ENCODE measurements at regions not wholly inside any gene's neighbourhood (a gene's known extent, or its start where the extent isn't known, plus 50 kb on each side); places are given as distances from the start of the nearest gene placed in this dataset.

DNA sequence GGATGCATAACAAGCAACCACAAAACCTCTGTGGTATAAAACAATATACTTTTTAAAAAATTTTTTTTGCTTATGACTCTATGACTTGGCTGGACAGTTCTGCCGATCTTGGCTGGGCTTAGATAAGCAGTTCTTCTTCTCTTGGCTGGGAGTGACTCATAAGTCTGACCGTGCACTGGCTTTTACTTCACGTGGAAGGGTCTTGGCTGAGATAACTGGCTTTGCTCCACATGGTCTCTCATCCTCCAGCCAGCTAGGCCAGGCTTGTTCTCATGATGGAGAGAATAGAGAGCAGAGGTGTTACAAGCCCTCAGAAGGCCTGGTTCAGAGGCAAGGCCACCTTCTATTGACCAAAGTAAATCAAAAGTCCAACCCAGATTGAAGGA is 178.9 kb upstream of the SERPINE2 start:
- Mint-ChIP-seq H3K4me3 (no peak overlapping the region), H3K4me1 (peaks cover 28% of the 10 kb centered on the region), H3K9me3 (no peaks in the 10 kb centered on the region), H3K36me3 (ENCODE audit: low read depth) (no peaks in the 10 kb centered on the region), H3K27ac (no peak overlapping the region), H3K27me3 (ENCODE audit: insufficient read depth, low read depth, poor library complexity) (peaks cover 3% of the 10 kb centered on the region)
- H3K27me3 ChIP-seq (ENCODE audit: insufficient read depth), result no peaks in the 10 kb centered on the region
- H3K4me3 ChIP-seq, result no peak overlapping the region
- TF ChIP-seq ZNF331 (CRISPR knock-in tag; IDR thresholded peaks at IDR 0.05; ENCODE audit: low read depth), result no peak
- no peak for TF ChIP-seq CREB1 (CRISPR knock-in tag; IDR thresholded peaks at IDR 0.05; ENCODE audit: low read depth)
- TF ChIP-seq, protein P1, sequence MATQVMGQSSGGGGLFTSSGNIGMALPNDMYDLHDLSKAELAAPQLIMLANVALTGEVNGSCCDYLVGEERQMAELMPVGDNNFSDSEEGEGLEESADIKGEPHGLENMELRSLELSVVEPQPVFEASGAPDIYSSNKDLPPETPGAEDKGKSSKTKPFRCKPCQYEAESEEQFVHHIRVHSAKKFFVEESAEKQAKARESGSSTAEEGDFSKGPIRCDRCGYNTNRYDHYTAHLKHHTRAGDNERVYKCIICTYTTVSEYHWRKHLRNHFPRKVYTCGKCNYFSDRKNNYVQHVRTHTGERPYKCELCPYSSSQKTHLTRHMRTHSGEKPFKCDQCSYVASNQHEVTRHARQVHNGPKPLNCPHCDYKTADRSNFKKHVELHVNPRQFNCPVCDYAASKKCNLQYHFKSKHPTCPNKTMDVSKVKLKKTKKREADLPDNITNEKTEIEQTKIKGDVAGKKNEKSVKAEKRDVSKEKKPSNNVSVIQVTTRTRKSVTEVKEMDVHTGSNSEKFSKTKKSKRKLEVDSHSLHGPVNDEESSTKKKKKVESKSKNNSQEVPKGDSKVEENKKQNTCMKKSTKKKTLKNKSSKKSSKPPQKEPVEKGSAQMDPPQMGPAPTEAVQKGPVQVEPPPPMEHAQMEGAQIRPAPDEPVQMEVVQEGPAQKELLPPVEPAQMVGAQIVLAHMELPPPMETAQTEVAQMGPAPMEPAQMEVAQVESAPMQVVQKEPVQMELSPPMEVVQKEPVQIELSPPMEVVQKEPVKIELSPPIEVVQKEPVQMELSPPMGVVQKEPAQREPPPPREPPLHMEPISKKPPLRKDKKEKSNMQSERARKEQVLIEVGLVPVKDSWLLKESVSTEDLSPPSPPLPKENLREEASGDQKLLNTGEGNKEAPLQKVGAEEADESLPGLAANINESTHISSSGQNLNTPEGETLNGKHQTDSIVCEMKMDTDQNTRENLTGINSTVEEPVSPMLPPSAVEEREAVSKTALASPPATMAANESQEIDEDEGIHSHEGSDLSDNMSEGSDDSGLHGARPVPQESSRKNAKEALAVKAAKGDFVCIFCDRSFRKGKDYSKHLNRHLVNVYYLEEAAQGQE (IDR thresholded peaks at IDR 0.05; ENCODE audit: unreplicated experiment), result no peak
- no peak for TF ChIP-seq EZH2phosphoT487 (IDR thresholded peaks at IDR 0.05; ENCODE audit: unreplicated experiment)
- TF ChIP-seq JUNB (IDR thresholded peaks at IDR 0.05; ENCODE audit: unreplicated experiment), result no peak
- TF ChIP-seq NANOG (IDR thresholded peaks at IDR 0.05; ENCODE audit: borderline replicate concordance), result no peak
- TF ChIP-seq, protein P2, sequence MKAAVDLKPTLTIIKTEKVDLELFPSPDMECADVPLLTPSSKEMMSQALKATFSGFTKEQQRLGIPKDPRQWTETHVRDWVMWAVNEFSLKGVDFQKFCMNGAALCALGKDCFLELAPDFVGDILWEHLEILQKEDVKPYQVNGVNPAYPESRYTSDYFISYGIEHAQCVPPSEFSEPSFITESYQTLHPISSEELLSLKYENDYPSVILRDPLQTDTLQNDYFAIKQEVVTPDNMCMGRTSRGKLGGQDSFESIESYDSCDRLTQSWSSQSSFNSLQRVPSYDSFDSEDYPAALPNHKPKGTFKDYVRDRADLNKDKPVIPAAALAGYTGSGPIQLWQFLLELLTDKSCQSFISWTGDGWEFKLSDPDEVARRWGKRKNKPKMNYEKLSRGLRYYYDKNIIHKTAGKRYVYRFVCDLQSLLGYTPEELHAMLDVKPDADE (IDR thresholded peaks at IDR 0.05), result no peak
- no peak for TF ChIP-seq ZNF462 (CRISPR knock-in tag; IDR thresholded peaks at IDR 0.05)
- no peak for TF ChIP-seq ZNF114 (CRISPR knock-in tag; IDR thresholded peaks at IDR 0.05)
- TF ChIP-seq CTCF (conservative IDR thresholded peaks at IDR 0.05; ENCODE audit: low read depth in 2 of 2), result no peak
- no peak for TF ChIP-seq EZH2 (IDR thresholded peaks at IDR 0.05; ENCODE audit: low read depth, unreplicated experiment)
- TF ChIP-seq STAT1 (IDR thresholded peaks at IDR 0.05; ENCODE audit: unreplicated experiment), result no peak
- TF ChIP-seq POLR2AphosphoS5 (IDR thresholded peaks at IDR 0.05; ENCODE audit: low read depth), result no peak
- DNase-seq (ENCODE audit: low spot score), result no peak
- no peak for ATAC-seq
- H3K27ac ChIP-seq (ENCODE audit: low read depth), result no peak overlapping the region
- H3K4me1 ChIP-seq (ENCODE audit: insufficient read depth), result peaks cover 8% of the 10 kb centered on the region
- H3K4me2 ChIP-seq, result no peak overlapping the region
- no peaks in the 10 kb centered on the region for H4K20me1 ChIP-seq (replicated peaks; ENCODE audit: insufficient read depth)
- H3K36me3 ChIP-seq (ENCODE audit: insufficient read depth), result no peaks in the 10 kb centered on the region
- no peaks in the 10 kb centered on the region for H3F3A ChIP-seq (replicated peaks; ENCODE audit: low read depth)
- no peak overlapping the region for H2AFZ ChIP-seq
- H3K9me2 ChIP-seq (ENCODE audit: insufficient read depth), result peaks cover 17% of the 10 kb centered on the region
- H3K79me2 ChIP-seq (replicated peaks; ENCODE audit: insufficient read depth), result no peaks in the 10 kb centered on the region
